NCI-H1417 (cell line): ENCODE measurements at regions not wholly inside any gene's neighbourhood (a gene's known extent, or its start where the extent isn't known, plus 50 kb on each side); places are given as distances from the start of the nearest gene placed in this dataset.

Experiments used
- DNase-seq, 3 experiments: peaks; one replicate each; lab custom pipeline; 2025; lab: John Stamatoyannopoulos, UW

DNA sequence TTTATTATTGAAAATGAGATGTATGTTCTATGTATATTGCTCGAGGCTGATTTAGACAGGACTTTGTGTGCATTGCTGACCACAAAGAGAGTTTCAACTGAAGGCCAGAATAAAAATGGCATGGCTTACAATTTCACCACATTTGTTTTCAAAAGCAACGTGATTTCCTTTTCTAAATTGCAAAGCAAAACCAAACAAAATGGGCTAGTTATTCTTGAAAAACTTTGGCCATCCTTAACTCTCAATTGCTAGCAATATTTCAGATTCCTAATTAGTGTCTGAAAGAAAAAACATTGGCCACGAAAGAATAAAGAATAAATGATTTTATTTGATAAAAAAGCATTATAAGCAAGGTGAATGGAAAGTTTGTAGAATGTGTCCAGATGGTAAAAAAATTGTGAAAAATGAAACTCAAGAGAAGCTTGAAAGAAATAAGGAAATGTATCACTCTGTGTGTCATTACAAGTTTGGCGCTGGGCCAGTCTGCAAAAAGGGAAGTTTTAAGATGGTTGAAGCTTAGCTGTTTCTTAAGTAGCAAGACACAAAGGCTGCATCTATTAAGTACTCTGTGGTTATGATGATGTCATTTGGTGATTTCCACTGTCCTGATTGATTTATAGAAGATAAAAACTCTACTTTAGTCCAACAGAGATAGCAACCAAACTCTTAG, 89.2 kb upstream of the PRLR start:
- DNase-seq, result no peak

DNA sequence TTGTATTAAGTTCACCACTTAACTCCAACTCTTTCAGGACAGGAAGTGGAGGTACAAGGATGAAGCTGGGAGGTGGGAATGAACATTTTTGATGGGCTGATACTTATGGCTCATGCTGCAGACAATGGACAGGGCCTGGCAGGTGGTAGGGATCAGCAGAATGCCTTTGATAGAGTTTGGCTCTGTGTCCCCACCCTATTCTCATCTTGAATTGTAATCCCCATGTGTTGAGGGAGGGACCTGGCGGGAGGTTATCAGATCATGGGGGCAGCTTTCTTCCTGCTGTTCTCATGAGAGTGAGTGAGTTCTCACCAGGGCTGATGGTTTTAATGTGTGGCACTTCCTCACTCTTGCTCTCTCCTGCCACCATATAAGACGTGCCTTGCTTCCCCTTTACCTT, 87.3 kb upstream of the PRLR start:
- no peak for DNase-seq

- no peak for DNase-seq
These were observed 86.5 kb upstream of the PRLR start for GRCh38 chr5:35316611-35317274.

GRCh38 chr5:35313291-35313690, 83.0 kb upstream of the PRLR start:
- no peak for DNase-seq

- no peak for DNase-seq
These were observed 82.0 kb upstream of the PRLR start for GRCh38 chr5:35312267-35312666.

GRCh38 chr5:35309365-35310130, 79.3 kb upstream of the PRLR start:
- DNase-seq, result no peak

DNA sequence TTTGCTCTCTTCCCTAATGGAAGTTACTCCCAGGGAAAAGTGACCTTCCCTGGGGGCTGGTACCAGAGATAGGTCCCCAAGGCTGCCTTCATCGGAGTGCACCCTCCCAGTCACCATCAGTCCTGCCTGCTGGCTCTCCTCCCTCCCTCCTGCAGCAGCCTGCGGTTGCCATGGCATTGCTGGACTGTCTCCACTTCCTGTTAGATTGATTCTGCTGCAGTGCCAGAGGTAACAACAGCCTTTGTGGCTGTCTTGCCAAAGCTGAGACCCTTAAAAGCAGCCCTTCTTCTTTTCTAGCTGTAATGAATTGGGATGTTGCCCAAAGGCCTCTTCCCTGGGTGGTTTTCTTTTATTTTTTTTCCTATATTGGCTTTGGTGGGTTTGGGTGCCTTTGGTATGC, 78.1 kb upstream of the PRLR start:
- peak in 2 of 3 experiments; percentile 31 to 56 for DNase-seq

GRCh38 chr5:35306716-35307365, 76.6 kb upstream of the PRLR start:
- no peak for DNase-seq

DNA sequence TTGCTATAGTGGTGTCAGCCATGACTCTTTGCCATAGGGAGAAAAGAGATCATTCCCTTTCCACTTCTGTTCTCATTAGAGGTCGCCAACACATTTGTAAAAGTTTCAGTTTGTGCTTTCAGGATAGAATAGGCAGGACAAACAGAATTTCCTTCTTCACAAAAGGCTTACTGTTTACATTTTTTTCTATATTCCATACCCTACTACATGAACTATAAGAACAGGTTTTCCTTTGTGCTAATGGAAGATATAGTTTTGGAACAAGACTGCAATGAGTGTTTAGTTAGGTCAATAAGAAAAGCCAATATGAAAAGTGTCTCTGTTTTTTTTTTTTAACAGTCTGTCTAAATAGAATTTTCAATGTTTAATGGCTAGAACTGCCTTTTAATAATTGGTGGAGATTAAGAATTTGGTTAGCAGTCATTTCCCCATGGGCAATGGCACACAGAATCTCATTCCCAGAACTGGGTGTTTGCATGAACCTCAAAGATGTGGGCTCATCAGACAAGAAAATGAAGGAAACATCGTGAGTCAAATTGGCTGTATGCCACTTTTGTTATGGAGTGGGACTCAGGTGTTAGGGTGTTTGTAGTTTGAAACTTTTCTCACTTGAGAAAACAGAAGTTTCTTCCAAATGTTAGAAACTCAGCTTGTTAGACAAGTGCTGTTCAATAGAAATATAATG, 75.2 kb upstream of the PRLR start:
- DNase-seq, result no peak

DNA sequence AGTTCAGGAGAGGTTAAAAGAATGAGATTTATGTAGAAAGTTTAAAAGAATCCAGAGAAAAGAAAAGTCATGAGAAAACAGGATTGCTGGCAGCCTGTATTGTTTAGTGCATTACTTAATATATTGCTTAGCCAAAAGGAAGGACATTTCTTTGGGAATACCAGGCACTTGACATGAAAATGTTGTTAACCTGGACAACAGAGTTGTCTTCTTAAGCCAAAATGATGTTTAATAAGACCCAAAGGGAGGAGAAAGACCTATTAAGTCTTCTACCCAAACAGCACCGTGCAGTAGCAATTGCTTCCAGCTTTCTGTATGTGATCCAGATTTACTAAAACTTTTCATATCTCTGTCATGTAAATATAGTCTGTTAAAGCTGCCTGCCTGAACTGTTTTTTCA, 74.0 kb upstream of the PRLR start:
- DNase-seq, result no peak

- DNase-seq, result no peak
These were observed 72.9 kb upstream of the PRLR start for GRCh38 chr5:35303152-35303551.

GRCh38 chr5:35302544-35302943, 72.3 kb upstream of the PRLR start:
- no peak for DNase-seq

GRCh38 chr5:35297755-35298154, 67.5 kb upstream of the PRLR start:
- no peak for DNase-seq

DNA sequence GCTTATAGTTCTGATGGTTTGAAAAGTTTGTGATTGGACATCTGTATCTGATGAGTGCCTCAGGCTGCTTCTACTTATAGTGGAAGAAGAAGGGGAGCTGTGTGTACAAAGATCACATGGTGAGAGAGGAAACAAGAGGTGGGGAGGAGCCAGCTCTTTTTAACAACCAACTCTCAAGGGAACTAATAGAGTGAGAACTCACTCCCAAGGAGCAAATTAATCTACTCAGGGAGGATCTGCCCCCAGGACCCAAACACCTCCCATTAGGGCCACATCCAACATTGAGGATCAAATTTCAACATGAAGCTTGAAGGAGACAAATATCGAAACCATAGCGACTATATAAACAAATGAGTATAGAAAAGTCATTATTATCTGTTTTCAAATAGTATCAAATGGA, 64.7 kb upstream of the PRLR start:
- DNase-seq, result peak in 2 of 3 experiments; percentile 32 to 82

GRCh38 chr5:35294017-35294416, 63.7 kb upstream of the PRLR start:
- DNase-seq, result no peak

DNA sequence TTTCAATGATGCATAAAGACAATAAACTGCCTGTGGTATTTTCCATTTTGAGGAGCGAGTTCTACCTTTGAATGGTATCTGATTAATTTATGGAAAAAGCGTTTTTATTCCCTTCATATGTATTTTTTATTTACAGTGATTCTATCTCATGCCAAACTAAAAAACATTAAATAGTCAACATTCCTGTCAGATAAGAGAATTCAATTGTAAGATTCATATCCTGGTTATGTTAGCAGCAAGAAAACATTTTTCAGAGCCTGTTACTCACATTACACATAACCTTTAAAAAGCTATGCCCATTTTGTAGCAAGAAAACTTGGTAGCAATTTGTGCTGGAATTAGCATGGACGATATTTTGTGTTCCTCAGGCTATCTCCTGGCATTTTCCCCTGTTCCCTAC, 55.1 kb upstream of the PRLR start:
- no peak for DNase-seq

- DNase-seq, result no peak
These were observed 54.7 kb upstream of the PRLR start for GRCh38 chr5:35285011-35285410.

DNA sequence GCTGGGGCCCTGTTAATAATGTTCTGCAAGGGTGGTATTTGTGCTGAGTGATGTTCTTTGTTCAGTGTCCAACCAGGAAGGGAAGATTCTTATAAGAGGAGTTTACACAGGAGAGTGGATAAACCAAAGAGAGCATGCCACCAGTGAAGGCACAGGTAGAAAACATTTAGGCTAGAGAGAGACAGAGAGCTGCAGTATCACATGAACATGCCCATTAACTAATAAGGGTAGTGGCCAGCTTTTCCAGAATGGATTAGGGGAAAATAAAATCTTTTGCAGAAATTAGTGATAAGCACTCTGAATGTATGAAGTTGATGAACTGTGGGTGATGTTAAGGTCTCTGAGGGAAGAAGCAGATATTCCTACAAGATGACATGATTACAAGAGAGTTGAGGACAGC, 54.1 kb upstream of the PRLR start:
- DNase-seq, result no peak

GRCh38 chr5:35282810-35283209, 52.5 kb upstream of the PRLR start:
- no peak for DNase-seq

- DNase-seq, result no peak
These were observed 51.3 kb upstream of the PRLR start for GRCh38 chr5:35281613-35282012.
